PC-9 (cell line): ENCODE measurements at regions not wholly inside any gene's neighbourhood (a gene's known extent, or its start where the extent isn't known, plus 50 kb on each side); places are given as distances from the start of the nearest gene placed in this dataset.

Experiments used
- EZH2 ChIP-seq: fragments of 200-600 bp; sonication (generic); IDR thresholded peaks from 2 replicates; pipeline ENCODE4 v1.8.0; 2017; ENCODE audit warnings: antibody characterized with exemption, low read depth
- TF ChIP-seq, protein P1 (sequence below): fragments of 200-600 bp; sonication (generic); conservative IDR thresholded peaks from 2 replicates; pipeline ENCODE4 v1.6.1; 2017; ENCODE audit warnings: mixed run types, antibody characterized with exemption, mild to moderate bottlenecking, moderate library complexity

DNA sequence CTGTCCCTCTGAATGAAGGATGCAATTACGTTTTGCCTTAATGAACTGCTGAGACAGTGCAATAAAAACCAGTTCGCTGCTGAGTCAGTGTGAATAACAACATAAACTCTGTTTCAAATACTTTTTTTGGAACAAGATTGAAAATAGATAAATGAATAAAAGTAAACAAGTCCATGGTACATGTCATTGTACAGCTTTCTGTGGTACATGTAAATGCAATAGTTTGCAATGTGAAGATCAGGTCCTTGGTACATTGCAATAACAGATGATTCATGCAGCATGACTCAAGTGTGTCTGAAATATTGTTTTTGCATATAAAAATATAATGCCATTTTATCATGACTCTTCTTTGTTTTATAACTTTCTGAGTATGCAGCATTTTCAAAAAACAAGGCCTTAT is 193.4 kb upstream of the PACRGL start:
- TF ChIP-seq, protein P1, sequence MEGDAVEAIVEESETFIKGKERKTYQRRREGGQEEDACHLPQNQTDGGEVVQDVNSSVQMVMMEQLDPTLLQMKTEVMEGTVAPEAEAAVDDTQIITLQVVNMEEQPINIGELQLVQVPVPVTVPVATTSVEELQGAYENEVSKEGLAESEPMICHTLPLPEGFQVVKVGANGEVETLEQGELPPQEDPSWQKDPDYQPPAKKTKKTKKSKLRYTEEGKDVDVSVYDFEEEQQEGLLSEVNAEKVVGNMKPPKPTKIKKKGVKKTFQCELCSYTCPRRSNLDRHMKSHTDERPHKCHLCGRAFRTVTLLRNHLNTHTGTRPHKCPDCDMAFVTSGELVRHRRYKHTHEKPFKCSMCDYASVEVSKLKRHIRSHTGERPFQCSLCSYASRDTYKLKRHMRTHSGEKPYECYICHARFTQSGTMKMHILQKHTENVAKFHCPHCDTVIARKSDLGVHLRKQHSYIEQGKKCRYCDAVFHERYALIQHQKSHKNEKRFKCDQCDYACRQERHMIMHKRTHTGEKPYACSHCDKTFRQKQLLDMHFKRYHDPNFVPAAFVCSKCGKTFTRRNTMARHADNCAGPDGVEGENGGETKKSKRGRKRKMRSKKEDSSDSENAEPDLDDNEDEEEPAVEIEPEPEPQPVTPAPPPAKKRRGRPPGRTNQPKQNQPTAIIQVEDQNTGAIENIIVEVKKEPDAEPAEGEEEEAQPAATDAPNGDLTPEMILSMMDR = no peak
- no peak for TF ChIP-seq EZH2
